Heart left ventricle (tissue), 13 donors: ENCODE measurements at regions not wholly inside any gene's neighbourhood (a gene's known extent, or its start where the extent isn't known, plus 50 kb on each side); places are given as distances from the start of the nearest gene placed in this dataset.

Experiments used
- POLR2A ChIP-seq, 2 donors: fragments of 450-650 bp; IDR thresholded peaks; one replicate each; pipeline ENCODE4 v1.6.1; 2017; ENCODE audit warnings: antibody characterized with exemption in 2 of 2, mild to moderate bottlenecking in 2 of 2, moderate library complexity in 2 of 2
- TF ChIP-seq, protein P1 (sequence below), 12 donors: fragments of 200-600 bp; sonication (generic) in 4 of 12; IDR thresholded peaks; one replicate each; pipeline versions ENCODE4 v1.5.0 to v1.8.0; 2018 to 2022; ENCODE audit warnings: antibody characterized with exemption in 12 of 12, mild to moderate bottlenecking in 5 of 12
- donor health status: ischemic (EF 13 %, LVEDD 7.1; RV severe dilation, severe dysfunction).
- donor health status: DM: no; HTN: yes; CAD: no.
- donor health status: DM: no; HTN: no; CAD: no.
- donor health status: ischemic (EF 25% LVEDD 6.9; RV normal size, moderate dysfunction).
- donor health status: ischemic (EF 25% LVEDD 5.7; RV mildly dilated, moderate dysfunction).
- donor health status: ischemic (EF 35%, LVEDD 5.7; RV mildly dilated, moderate dysfunction).
- donor health status: nonischemic (EF 11% LVEDD 7.7; RV severe dilation, severe dysfunction).
- donor health status: DM: yes; HTN: yes; CAD: no.
- donor health status: PGD.
- donor health status: ischemic (EF 29% LVEDD 5.4; RV normal size, mild dysfunction).
- donor health status: nonischemic (EF 23%, LVEDD 6.1; RV moderate dilation, normal function).

DNA sequence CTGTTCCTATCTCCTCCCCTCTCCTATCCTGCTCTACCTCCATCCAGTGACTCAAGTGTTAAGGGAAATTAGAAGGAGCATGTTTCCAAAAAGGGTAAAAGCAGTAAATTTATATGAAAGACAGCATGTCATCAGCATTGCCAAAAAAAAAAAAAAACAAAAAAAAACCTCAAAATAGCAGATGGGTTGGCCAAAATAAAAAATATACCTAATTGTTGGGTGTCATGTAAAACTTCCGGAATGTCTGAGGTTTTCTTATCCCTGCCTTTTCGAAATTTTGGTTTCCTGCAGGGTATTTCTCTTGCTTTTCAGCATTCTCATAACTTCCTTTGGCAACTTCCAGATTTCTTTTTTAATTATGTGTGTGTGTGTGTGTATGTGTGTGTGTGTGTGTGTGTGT is 241.6 kb upstream of the FN1 start:
- TF ChIP-seq, protein P1, sequence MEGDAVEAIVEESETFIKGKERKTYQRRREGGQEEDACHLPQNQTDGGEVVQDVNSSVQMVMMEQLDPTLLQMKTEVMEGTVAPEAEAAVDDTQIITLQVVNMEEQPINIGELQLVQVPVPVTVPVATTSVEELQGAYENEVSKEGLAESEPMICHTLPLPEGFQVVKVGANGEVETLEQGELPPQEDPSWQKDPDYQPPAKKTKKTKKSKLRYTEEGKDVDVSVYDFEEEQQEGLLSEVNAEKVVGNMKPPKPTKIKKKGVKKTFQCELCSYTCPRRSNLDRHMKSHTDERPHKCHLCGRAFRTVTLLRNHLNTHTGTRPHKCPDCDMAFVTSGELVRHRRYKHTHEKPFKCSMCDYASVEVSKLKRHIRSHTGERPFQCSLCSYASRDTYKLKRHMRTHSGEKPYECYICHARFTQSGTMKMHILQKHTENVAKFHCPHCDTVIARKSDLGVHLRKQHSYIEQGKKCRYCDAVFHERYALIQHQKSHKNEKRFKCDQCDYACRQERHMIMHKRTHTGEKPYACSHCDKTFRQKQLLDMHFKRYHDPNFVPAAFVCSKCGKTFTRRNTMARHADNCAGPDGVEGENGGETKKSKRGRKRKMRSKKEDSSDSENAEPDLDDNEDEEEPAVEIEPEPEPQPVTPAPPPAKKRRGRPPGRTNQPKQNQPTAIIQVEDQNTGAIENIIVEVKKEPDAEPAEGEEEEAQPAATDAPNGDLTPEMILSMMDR (IDR thresholded peaks at IDR 0.05), result no peak
- no peak for TF ChIP-seq POLR2A (IDR thresholded peaks at IDR 0.05)
